Gastroesophageal sphincter (tissue), 4 donors: ENCODE measurements at regions not wholly inside any gene's neighbourhood (a gene's known extent, or its start where the extent isn't known, plus 50 kb on each side); places are given as distances from the start of the nearest gene placed in this dataset.
A peak's percentile ranks its signal among the peaks of the same experiment; 100 is the strongest.
"Not testable (repeated sequence)": the region's sequence is repeated elsewhere in the genome, so short reads cannot be mapped to it uniquely, and the experiment has no call there.

ENCODE experiments used
- ATAC-seq: fragments of 150-250 bp; one replicate; pipeline ENCODE4 v1.9.1; 2016; ENCODE audit warnings: mild to moderate bottlenecking, moderate library complexity
- H3K27ac ChIP-seq, 4 donors: fragments of 200-600 bp; sonication (generic) in 3 of 4; 1 replicate in 3 of 4; 2 replicates in 1 of 4; pipeline ENCODE4 v1.5.1; 2016 to 2019
- H3K27me3 ChIP-seq: fragments of 200-600 bp; sonication (generic); one replicate; pipeline ENCODE4 v1.5.1; 2019
- H3K36me3 ChIP-seq, 2 donors: fragments of 200-600 bp; sonication (generic); one replicate each; pipeline ENCODE4 v1.5.1; 2019; ENCODE audit warnings: control low read depth in 1 of 2
- H3K4me1 ChIP-seq, 3 donors: fragments of 200-600 bp; sonication (generic); 1 replicate in 2 of 3; 2 replicates in 1 of 3; pipeline ENCODE4 v1.5.1; 2016 to 2019; ENCODE audit warnings: control low read depth in 2 of 3
- H3K4me3 ChIP-seq, 2 donors: fragments of 200-600 bp; sonication (generic); one replicate each; pipeline ENCODE4 v1.5.1; 2019; ENCODE audit warnings: mild to moderate bottlenecking in 1 of 2, moderate library complexity in 1 of 2
- H3K9me3 ChIP-seq, 3 donors: fragments of 200-600 bp; sonication (generic); one replicate each; pipeline ENCODE4 v1.5.1; 2017 to 2019; ENCODE audit warnings: control low read depth in 2 of 3
- EP300 ChIP-seq: sonication (generic); formaldehyde crosslinking; IDR thresholded peaks from one replicate; pipeline ENCODE4 v1.6.1; 2017; ENCODE audit warnings: antibody characterized with exemption, mild to moderate bottlenecking
- POLR2A ChIP-seq, 2 donors: fragments of 450-650 bp; IDR thresholded peaks; one replicate each; pipeline ENCODE4 v1.6.1; 2017; ENCODE audit warnings: antibody characterized with exemption in 2 of 2, mild to moderate bottlenecking in 2 of 2, moderate library complexity in 1 of 2
- POLR2AphosphoS5 ChIP-seq: sonication (generic); formaldehyde crosslinking; IDR thresholded peaks from one replicate; pipeline ENCODE4 v1.6.1; 2017; ENCODE audit warnings: antibody characterized with exemption
- WGBS, 2 donors: methylation state at CpG; one replicate each; pipeline ENCODE4 v1.1.5; 2018; ENCODE audit warnings: low coverage in 1 of 2; 5-methylcytosine and 5-hydroxymethylcytosine counted together
- TF ChIP-seq, protein P1 (sequence below), 4 experiments: fragments of 200-600 bp in 2 of 4; fragments of 450-650 bp in 2 of 4; sonication (generic) in 1 of 4; IDR thresholded peaks; one replicate each; pipeline ENCODE4 v1.5.1; 2017 to 2019; ENCODE audit warnings: antibody characterized with exemption in 4 of 4, mild to moderate bottlenecking in 2 of 4, moderate library complexity in 2 of 4

DNA sequence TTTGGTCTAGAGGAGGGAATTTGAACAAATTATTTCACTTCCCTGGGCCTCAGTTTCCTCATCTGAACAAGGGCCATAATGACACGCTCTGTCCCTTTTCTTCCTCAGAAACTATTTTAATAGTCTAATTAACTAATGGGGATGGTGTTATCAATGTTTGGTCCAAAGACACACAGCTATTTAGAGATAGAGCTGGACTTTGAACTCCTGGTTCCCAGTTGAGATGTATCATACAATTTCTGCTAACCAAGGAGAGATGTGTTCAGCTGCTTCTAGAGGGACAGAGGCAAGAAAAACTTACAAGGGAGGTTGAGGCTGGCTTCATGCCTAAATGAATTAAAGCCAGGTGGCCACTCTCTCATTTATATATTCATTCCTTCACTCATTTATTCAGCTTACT, 90.6 kb upstream of the CLINT1 start:
- TF ChIP-seq POLR2A (IDR thresholded peaks at IDR 0.05) (no peak), EP300 (no peak), POLR2AphosphoS5 (no peak)
- TF ChIP-seq, protein P1, sequence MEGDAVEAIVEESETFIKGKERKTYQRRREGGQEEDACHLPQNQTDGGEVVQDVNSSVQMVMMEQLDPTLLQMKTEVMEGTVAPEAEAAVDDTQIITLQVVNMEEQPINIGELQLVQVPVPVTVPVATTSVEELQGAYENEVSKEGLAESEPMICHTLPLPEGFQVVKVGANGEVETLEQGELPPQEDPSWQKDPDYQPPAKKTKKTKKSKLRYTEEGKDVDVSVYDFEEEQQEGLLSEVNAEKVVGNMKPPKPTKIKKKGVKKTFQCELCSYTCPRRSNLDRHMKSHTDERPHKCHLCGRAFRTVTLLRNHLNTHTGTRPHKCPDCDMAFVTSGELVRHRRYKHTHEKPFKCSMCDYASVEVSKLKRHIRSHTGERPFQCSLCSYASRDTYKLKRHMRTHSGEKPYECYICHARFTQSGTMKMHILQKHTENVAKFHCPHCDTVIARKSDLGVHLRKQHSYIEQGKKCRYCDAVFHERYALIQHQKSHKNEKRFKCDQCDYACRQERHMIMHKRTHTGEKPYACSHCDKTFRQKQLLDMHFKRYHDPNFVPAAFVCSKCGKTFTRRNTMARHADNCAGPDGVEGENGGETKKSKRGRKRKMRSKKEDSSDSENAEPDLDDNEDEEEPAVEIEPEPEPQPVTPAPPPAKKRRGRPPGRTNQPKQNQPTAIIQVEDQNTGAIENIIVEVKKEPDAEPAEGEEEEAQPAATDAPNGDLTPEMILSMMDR (IDR thresholded peaks at IDR 0.05) = no peak
- Histone ChIP-seq H3K4me3 (no peak overlapping the region), H3K9me3 (no peaks in the 10 kb centered on the region), H3K27ac (peak overlapping the region in 3 of 4 donors; percentile 63 to 80 (median 75)), H3K27me3 (no peaks in the 10 kb centered on the region), H3K4me1 (peaks cover 0 to 11% (median 0%) of the 10 kb centered on the region in 3 donors), H3K36me3 (no peaks in the 10 kb centered on the region)
- no peak for ATAC-seq
- WGBS, 2 donors = 100% methylated on average over 1 of the region's 1 CpG

DNA sequence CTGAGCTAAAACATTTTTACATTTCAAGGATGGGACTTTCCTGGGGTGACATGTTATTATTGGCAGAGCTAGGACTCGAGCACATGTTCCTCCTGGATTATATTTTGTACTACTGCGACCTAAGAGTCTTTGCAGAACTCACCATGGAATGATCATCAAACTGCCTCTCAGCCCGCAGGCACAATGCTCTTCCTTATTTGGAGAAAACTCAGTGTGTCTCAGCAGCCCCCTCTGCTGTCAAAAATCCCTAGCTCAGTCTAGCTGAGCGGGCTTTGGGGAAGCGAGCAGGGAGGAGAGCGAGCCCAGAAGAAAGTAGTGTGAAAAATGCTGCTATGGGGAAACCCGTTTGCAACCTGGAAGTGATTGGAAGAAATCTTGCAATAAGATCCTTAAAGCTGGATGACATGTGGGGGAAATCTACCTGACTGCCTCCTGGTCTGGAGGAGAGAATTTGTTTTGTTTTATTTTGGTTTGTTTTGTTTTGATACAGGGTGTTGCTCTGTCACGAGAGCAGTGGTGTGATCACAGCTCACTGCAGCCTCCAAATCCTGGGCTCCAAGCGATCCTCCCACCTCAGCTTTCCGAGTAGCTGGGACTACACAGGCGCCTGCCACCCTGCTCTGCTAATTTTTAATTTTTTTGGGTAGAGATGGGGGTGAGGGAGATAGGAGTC, 89.9 kb upstream of the CLINT1 start:
- Histone ChIP-seq H3K27me3 (no peaks in the 10 kb centered on the region), H3K4me1 (peaks cover 0 to 11% (median 0%) of the 10 kb centered on the region in 3 donors), H3K27ac (peak overlapping the region in 3 of 4 donors; percentile 63 to 80 (median 75)), H3K9me3 (no peaks in the 10 kb centered on the region), H3K36me3 (no peaks in the 10 kb centered on the region), H3K4me3 (peak overlapping the region in 1 of 2 donors; percentile 15)
- ATAC-seq = peak; percentile 99
- no peak for TF ChIP-seq POLR2A (IDR thresholded peaks at IDR 0.05)
- no peak for TF ChIP-seq EP300
- TF ChIP-seq, protein P1 (IDR thresholded peaks at IDR 0.05) = peak; percentile 73 to 88 (median 86)
- peak; percentile 27 for TF ChIP-seq POLR2AphosphoS5
- 0 to 19% methylated on average over 8 to 9 of the region's 11 CpGs for WGBS, 2 donors

DNA sequence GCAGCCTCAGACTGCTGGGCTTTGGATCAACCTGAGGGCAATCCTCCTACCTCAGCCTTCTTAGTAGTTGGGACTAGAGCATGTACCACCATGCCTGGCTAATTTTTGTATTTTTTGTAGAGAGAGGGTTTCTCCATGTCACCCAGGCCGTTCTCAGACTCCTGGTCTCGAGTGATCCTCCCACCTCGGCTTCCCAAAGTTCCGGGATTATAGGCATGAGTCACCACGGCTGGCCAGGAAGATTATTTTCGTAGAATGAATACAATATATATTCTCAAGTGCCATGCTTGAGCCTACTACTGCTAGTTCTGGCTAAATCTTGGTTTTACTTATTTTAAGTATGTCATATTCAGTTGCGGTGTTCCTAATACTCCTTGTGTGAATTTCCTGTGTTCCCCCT, 88.2 kb upstream of the CLINT1 start:
- Histone ChIP-seq H3K36me3 (no peaks in the 10 kb centered on the region), H3K27me3 (no peaks in the 10 kb centered on the region), H3K27ac (no peak overlapping the region), H3K4me1 (peaks cover 0 to 11% (median 0%) of the 10 kb centered on the region in 3 donors), H3K4me3 (no peak overlapping the region), H3K9me3 (no peaks in the 10 kb centered on the region)
- ATAC-seq = no peak
- TF ChIP-seq, protein P1 (IDR thresholded peaks at IDR 0.05) = no peak
- TF ChIP-seq POLR2A (IDR thresholded peaks at IDR 0.05) (no peak), EP300 (no peak), POLR2AphosphoS5 (no peak)
- 84 to 86% methylated on average over 7 of the region's 7 CpGs for WGBS, 2 donors

DNA sequence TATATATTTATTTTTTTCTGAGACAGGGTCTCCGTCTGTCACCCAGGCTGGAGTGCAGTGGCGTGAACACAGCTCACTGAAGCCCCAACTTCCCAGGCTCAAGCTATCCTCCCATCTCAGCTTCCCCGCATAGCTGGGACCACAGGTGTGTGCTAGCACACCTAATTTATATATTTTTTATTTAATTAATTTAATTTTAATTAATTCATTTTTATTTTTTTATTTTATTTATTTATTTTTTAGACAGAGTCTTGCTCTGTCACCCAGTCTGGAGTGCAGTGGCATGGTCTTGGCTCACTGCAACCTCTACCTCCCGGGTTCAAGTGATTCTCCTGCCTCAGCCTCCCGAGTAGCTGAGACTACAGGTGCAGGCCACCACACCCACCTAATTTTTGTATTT, 86.9 kb upstream of the CLINT1 start:
- not testable (repeated sequence) for H3K27me3 ChIP-seq, H3K4me3 ChIP-seq, H3K27ac ChIP-seq, H3K36me3 ChIP-seq, ATAC-seq, H3K9me3 ChIP-seq
- H3K4me1 ChIP-seq = peaks cover 0 to 11% (median 0%) of the 10 kb centered on the region in 3 donors
- WGBS, 2 donors = 80 to 90% methylated on average over 5 of the region's 5 CpGs

DNA sequence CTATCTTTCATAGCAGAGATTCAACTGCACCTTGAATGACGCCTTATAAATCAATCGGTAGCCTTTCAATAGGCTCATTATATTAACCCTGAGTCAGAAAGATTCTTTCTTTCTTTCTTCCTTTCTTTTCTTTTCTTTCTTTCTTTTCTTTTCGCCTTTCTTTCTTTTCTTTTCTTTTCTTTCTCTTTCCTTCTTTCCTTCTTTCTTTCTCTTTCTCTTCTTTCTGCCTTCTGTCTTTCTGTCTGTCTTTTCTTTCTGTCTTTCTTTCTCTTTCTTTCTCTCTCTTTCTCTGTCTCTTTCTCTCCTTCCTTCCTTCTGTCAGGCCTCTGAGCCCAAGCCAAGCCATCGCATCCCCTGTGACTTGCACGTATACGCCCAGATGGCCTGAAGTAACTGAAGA, 86.0 kb upstream of the CLINT1 start:
- Histone ChIP-seq H3K27me3 (no peaks in the 10 kb centered on the region), H3K4me3 (no peak overlapping the region), H3K27ac (no peak overlapping the region), H3K36me3 (no peaks in the 10 kb centered on the region), H3K9me3 (no peaks in the 10 kb centered on the region), H3K4me1 (peaks cover 0 to 11% (median 0%) of the 10 kb centered on the region in 3 donors)
- no peak for TF ChIP-seq POLR2AphosphoS5
- no peak for TF ChIP-seq POLR2A (IDR thresholded peaks at IDR 0.05)
- TF ChIP-seq, protein P1 (IDR thresholded peaks at IDR 0.05) = no peak
- no peak for TF ChIP-seq EP300
- no peak for ATAC-seq
- 60 to 93% methylated on average over 1 to 6 of the region's 6 CpGs for WGBS, 2 donors
